Erythroblast (primary cell): ENCODE measurements at regions not wholly inside any gene's neighbourhood (a gene's known extent, or its start where the extent isn't known, plus 50 kb on each side); places are given as distances from the start of the nearest gene placed in this dataset.

ENCODE experiments used
- DNase-seq, 2 experiments: peaks; one replicate each; lab custom pipeline; 2025; lab: John Stamatoyannopoulos, UW
- GATA1 ChIP-seq: IDR thresholded peaks from 2 replicates; pipeline ENCODE4 v1.6.1; 2011; ENCODE audit warnings: low read depth, mild to moderate bottlenecking, control low read depth, low read length, moderate library complexity
- POLR2A ChIP-seq: IDR thresholded peaks from 2 replicates; pipeline ENCODE4 v1.6.1; 2011; ENCODE audit warnings: mild to moderate bottlenecking, low read length

- DNase-seq: peak; percentile 61 to 66
- no peak for TF ChIP-seq POLR2A
- no peak for TF ChIP-seq GATA1
Measured at GRCh38 chr3:157618075-157618760, 115.0 kb upstream of the VEPH1 start.

- DNase-seq: no peak
- no peak for TF ChIP-seq POLR2A
- TF ChIP-seq GATA1: no peak
Measured at GRCh38 chr3:157614896-157615295, 111.7 kb upstream of the VEPH1 start.

GRCh38 chr3:157611536-157612076 lies 108.4 kb upstream of the VEPH1 start:
- TF ChIP-seq GATA1: no peak
- TF ChIP-seq POLR2A: no peak

GRCh38 chr3:157610876-157611535 lies 107.8 kb upstream of the VEPH1 start:
- no peak for TF ChIP-seq GATA1
- no peak for TF ChIP-seq POLR2A
- no peak for DNase-seq

More at GRCh38 chr3:157611536-157612076, 108.4 kb upstream of the VEPH1 start:
- DNase-seq: no peak

- TF ChIP-seq GATA1 (no peak), POLR2A (no peak)
- DNase-seq: no peak
Measured at GRCh38 chr3:157607826-157608405, 104.7 kb upstream of the VEPH1 start.

- DNase-seq: no peak
- TF ChIP-seq GATA1 (no peak), POLR2A (no peak)
Measured at GRCh38 chr3:157606852-157607197, 103.6 kb upstream of the VEPH1 start.

GRCh38 chr3:157606011-157606851 lies 103.0 kb upstream of the VEPH1 start:
- peak; percentile 61 to 67 for DNase-seq
- TF ChIP-seq GATA1 (no peak), POLR2A (no peak)

DNA sequence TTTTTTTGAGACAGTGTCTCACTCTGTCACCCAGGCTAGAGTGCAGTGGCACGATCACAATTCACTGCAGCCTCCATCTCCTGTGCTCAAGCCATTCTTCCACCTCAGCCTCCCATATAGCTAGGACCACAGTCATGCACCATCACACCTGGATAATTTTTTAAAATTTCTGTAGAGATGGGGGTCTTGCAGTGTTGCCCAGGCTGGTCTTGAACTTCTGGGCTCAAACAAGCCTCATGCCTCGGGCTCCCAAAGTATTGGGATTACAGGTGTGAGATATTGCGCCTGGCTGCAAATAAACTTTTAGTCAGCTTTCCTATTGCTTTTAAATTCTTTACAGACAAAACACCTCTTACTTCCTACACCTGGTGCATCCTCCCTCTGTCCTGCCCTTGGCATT lies 102.1 kb upstream of the VEPH1 start:
- TF ChIP-seq GATA1: no peak
- no peak for TF ChIP-seq POLR2A
- no peak for DNase-seq

DNA sequence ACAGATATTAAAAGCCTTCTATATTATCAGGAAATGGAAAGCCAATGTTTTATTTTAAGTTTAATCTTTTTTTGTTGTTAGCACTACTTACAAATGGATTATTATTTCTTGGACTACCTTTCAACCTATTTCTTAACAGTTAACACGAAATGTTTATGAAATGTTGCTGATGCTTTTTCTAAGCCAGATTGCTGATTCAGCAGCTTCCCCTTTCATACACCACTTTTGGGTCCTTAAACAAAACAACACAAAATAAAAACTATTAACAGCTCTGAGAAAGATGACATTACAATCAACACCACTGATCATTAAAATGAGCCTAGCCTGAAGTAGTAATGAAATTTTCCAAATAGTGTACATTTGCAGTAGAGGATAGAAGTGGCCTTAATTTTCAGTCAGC lies 99.2 kb upstream of the VEPH1 start:
- TF ChIP-seq POLR2A (no peak), GATA1 (no peak)
- DNase-seq: no peak

- DNase-seq: no peak
- no peak for TF ChIP-seq POLR2A
- no peak for TF ChIP-seq GATA1
Measured at GRCh38 chr3:157595259-157595658, 92.0 kb upstream of the VEPH1 start.

GRCh38 chr3:157594413-157594812 lies 91.2 kb upstream of the VEPH1 start:
- DNase-seq: no peak
- TF ChIP-seq GATA1 (no peak), POLR2A (no peak)

GRCh38 chr3:157592769-157593168 lies 89.6 kb upstream of the VEPH1 start:
- DNase-seq: no peak
- TF ChIP-seq GATA1 (no peak), POLR2A (no peak)

DNA sequence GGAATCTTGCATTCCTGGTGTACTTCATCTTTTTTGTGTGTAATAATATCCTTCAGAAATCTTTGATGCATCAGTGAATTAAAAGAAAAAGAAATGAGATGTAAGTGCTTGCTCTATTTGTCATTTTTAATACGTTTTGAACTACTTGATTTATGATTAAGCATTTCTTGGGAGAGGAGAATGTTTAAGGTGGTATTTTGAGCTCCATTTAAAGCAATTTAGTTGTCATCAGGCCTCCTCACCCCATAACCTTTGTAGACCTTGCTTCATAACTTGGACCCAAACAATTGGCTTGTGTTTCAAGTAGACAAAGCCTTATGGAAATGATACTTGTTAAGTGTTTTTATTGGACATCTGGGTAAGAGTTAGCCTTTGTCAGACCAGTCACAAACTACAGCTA lies 87.1 kb upstream of the VEPH1 start:
- DNase-seq: no peak
- no peak for TF ChIP-seq GATA1
- no peak for TF ChIP-seq POLR2A

DNA sequence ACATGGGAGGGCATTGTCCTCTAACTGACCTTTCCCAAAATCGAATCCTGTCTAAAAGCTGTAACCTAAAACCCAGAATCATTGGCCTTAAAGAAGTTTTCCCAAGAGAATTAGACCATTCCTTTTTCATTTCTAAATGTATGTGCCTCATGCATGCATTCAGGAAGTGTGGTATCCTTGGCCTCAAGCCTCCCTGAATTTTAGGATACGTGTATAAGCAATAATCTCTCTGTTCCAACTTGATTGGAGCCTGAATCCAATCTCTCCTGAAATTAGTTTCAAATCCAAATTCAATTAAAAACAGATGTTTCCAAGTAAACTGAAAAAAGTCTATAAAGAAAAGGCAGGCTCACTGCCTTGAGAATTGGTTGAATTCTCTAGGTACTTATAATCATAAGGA lies 86.0 kb upstream of the VEPH1 start:
- no peak for DNase-seq
- no peak for TF ChIP-seq GATA1
- TF ChIP-seq POLR2A: no peak
